ENCODE measurements at regions not wholly inside any gene's neighbourhood (a gene's known extent, or its start where the extent isn't known, plus 50 kb on each side); places are given as distances from the start of the nearest gene placed in this dataset.

GRCh38 chr6:81822568-81822967 lies 70.1 kb upstream of the TENT5A start:
- TF ChIP-seq EZH2phosphoT487 (IDR thresholded peaks at IDR 0.05; ENCODE audit: borderline replicate concordance, low read depth, low read length), result no peak
- TF ChIP-seq, protein P1, sequence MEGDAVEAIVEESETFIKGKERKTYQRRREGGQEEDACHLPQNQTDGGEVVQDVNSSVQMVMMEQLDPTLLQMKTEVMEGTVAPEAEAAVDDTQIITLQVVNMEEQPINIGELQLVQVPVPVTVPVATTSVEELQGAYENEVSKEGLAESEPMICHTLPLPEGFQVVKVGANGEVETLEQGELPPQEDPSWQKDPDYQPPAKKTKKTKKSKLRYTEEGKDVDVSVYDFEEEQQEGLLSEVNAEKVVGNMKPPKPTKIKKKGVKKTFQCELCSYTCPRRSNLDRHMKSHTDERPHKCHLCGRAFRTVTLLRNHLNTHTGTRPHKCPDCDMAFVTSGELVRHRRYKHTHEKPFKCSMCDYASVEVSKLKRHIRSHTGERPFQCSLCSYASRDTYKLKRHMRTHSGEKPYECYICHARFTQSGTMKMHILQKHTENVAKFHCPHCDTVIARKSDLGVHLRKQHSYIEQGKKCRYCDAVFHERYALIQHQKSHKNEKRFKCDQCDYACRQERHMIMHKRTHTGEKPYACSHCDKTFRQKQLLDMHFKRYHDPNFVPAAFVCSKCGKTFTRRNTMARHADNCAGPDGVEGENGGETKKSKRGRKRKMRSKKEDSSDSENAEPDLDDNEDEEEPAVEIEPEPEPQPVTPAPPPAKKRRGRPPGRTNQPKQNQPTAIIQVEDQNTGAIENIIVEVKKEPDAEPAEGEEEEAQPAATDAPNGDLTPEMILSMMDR (conservative IDR thresholded peaks at IDR 0.05; ENCODE audit: low read length), result no peak

All from OCI-LY7 (cell line).